Lung (tissue), 11 donors: ENCODE measurements at regions not wholly inside any gene's neighbourhood (a gene's known extent, or its start where the extent isn't known, plus 50 kb on each side); places are given as distances from the start of the nearest gene placed in this dataset.

Experiments used
- ATAC-seq: fragments of 200-7000 bp; cut with Tn5 transposase; one replicate; pipeline ENCODE4 v1.9.1; 2020; ENCODE audit warnings: moderate number of reproducible peaks; ENCODE audit not compliant: insufficient read depth, low FRiP score
- DNase-seq, 3 donors: peaks; one replicate each; pipeline ENCODE4 v3.0.0-alpha.2; 2013 to 2017
- H3K27ac ChIP-seq, 2 donors: one replicate each; pipeline ENCODE4 v1.5.1; 2013; ENCODE audit warnings: mild to moderate bottlenecking in 2 of 2, moderate library complexity in 2 of 2, control low read depth in 1 of 2, inconsistent platforms in 1 of 2, low read depth in 1 of 2, low read length in 1 of 2
- H3K27me3 ChIP-seq, 3 donors: one replicate each; pipeline ENCODE4 v1.5.1; 2013; ENCODE audit warnings: low read length in 2 of 3; ENCODE audit not compliant: control insufficient read depth in 3 of 3, insufficient read depth in 3 of 3
- H3K36me3 ChIP-seq, 4 donors: one replicate each; pipeline ENCODE4 v1.5.1; 2013; ENCODE audit warnings: low read length in 4 of 4, mild to moderate bottlenecking in 1 of 4, moderate library complexity in 1 of 4; ENCODE audit not compliant: control insufficient read depth in 4 of 4, insufficient read depth in 4 of 4
- H3K4me1 ChIP-seq, 5 donors: one replicate each; pipeline ENCODE4 v1.5.1; 2013; ENCODE audit warnings: low read length in 5 of 5, mild to moderate bottlenecking in 2 of 5, moderate library complexity in 1 of 5; ENCODE audit not compliant: control insufficient read depth in 5 of 5, insufficient read depth in 5 of 5
- H3K4me3 ChIP-seq: one replicate; pipeline ENCODE4 v1.5.1; 2013; ENCODE audit warnings: mild to moderate bottlenecking, control low read depth, moderate library complexity
- H3K9ac ChIP-seq, 2 donors: one replicate each; pipeline ENCODE4 v1.5.1; 2013; ENCODE audit warnings: low read length in 2 of 2, control low read depth in 1 of 2; ENCODE audit not compliant: insufficient read depth in 1 of 2
- H3K9me3 ChIP-seq, 4 donors: one replicate each; pipeline ENCODE4 v1.5.1; 2013; ENCODE audit warnings: low read length in 3 of 4, mild to moderate bottlenecking in 1 of 4, moderate library complexity in 1 of 4; ENCODE audit not compliant: control insufficient read depth in 4 of 4, insufficient read depth in 3 of 4
- WGBS, 2 donors: extraction: QIAGEN DNeasy Blood & Tissue Kit; methylation state at CpG; one replicate each; pipeline ENCODE4 v1.1.7; 2013; 5-methylcytosine and 5-hydroxymethylcytosine counted together
- TF ChIP-seq, protein P1 (sequence below): IDR thresholded peaks from 2 replicates; pipeline ENCODE4 v1.5.1; 2012; ENCODE audit warnings: mild to moderate bottlenecking; ENCODE audit errors: control extremely low read depth, extremely low read depth
- donor health status: control.
- donor health status: control.
- donor health status: Bipolar disorder and iron deficiency.
- donor health status: healthy.
- donor health status: DM: yes; HTN: yes; CAD: no.

DNA sequence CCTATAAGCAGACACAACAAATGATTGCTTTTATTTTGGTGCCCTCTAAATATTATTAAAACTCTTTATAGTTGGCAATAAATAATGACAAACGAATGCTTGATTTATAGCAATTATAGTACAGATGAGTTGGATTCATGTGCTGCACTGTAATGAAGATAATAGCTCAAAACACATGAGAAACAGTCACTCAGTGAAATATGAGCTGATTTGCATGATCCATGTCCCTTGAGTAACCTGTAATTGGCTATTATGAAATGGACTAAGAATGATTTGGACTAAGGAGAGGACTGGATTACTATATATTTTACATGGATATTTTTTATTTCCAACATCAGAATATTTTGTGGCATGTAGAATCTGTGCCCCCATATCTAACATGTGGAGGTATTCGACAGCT, 365.6 kb upstream of the UBE2E3 start:
- H3K9ac ChIP-seq: no peak overlapping the region
- H3K9me3 ChIP-seq: no peaks in the 10 kb centered on the region
- no peak for ATAC-seq
- H3K27me3 ChIP-seq: no peaks in the 10 kb centered on the region
- WGBS, 2 donors: 89 to 90% methylated on average over 2 of the region's 2 CpGs
- no peaks in the 10 kb centered on the region for H3K36me3 ChIP-seq
- no peak overlapping the region for H3K4me3 ChIP-seq
- TF ChIP-seq, protein P1, sequence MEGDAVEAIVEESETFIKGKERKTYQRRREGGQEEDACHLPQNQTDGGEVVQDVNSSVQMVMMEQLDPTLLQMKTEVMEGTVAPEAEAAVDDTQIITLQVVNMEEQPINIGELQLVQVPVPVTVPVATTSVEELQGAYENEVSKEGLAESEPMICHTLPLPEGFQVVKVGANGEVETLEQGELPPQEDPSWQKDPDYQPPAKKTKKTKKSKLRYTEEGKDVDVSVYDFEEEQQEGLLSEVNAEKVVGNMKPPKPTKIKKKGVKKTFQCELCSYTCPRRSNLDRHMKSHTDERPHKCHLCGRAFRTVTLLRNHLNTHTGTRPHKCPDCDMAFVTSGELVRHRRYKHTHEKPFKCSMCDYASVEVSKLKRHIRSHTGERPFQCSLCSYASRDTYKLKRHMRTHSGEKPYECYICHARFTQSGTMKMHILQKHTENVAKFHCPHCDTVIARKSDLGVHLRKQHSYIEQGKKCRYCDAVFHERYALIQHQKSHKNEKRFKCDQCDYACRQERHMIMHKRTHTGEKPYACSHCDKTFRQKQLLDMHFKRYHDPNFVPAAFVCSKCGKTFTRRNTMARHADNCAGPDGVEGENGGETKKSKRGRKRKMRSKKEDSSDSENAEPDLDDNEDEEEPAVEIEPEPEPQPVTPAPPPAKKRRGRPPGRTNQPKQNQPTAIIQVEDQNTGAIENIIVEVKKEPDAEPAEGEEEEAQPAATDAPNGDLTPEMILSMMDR: no peak
- no peak for DNase-seq
- H3K4me1 ChIP-seq: peaks cover 0 to 11% (median 0%) of the 10 kb centered on the region in 5 donors
- H3K27ac ChIP-seq: no peak overlapping the region

DNA sequence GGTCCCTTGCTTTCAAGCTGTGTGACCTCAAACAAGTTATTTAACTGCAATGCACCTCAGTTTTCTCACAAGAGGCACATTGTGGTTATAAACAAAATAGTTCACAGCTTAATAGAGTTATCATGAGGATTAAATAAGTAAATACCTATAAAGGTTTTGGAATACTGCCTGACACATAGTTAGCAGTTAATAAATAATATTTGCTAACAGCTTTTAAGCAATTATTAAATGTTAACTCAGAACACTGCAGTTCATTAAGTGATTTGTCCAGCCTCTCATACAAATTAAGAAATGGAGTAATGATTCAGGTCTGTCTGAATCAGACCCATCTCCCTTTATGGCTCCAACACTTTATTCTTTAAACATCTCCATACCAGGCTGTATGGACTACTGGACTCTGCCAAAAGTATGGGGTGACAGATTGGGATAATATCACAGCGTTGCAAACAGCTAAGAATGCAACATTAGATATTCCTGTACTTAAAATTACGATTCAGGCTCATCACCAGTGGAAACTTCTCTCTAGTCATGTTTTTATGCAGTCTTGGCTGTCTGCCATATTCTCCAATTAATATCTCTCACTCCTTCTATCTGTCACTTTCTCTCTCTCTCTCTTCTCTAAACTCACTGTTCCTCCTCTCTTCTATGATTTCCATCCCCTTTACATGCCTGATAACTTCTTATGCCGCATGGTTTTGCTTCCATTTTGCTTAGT, 370.6 kb upstream of the UBE2E3 start:
- peaks cover 0 to 14% (median 0%) of the 10 kb centered on the region in 5 donors for H3K4me1 ChIP-seq
- H3K9me3 ChIP-seq: no peaks in the 10 kb centered on the region
- H3K27ac ChIP-seq: no peak overlapping the region
- H3K4me3 ChIP-seq: no peak overlapping the region
- no peak overlapping the region for H3K9ac ChIP-seq
- DNase-seq: peak in 2 of 3 donors; percentile 21 to 54
- H3K36me3 ChIP-seq: no peaks in the 10 kb centered on the region
- TF ChIP-seq, protein P1: no peak
- H3K27me3 ChIP-seq: no peaks in the 10 kb centered on the region
- no peak for ATAC-seq
- WGBS, 2 donors: 59 to 82% methylated on average over 3 of the region's 3 CpGs

DNA sequence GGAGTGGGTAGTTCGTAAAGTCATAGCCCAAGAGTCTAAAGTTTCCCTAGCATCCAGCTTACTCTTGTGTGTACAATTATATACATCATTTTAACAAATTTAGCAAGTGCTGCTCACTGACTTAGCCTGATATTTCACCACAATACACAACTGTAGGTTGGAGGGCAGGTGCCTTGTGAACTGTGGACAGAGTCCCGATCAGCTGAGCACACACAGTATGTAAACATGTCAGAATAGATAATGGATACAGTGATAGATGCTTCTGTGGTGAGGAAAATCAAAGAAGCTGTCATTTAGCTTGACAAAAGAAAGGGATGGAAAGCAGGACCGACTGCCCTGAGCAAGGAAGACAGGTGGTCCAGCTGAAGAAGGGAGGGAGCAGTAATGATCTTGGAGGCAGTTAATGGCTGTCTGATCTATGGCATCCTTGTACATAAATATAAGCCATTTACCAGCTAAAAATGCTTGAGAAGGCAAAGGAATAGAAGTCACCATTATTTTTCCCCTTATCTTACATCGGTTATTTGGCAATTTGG, 372.8 kb upstream of the UBE2E3 start:
- WGBS, 2 donors: 75 to 80% methylated on average over 4 of the region's 4 CpGs
- ATAC-seq: no peak
- H3K9ac ChIP-seq: no peak overlapping the region
- H3K4me1 ChIP-seq: peaks cover 0 to 14% (median 0%) of the 10 kb centered on the region in 5 donors
- H3K27me3 ChIP-seq: no peaks in the 10 kb centered on the region
- H3K36me3 ChIP-seq: no peaks in the 10 kb centered on the region
- H3K9me3 ChIP-seq: no peaks in the 10 kb centered on the region
- TF ChIP-seq, protein P1: no peak
- DNase-seq: no peak
- H3K27ac ChIP-seq: no peak overlapping the region
- H3K4me3 ChIP-seq: no peak overlapping the region
